PC-9 (cell line): ENCODE measurements at regions not wholly inside any gene's neighbourhood (a gene's known extent, or its start where the extent isn't known, plus 50 kb on each side); places are given as distances from the start of the nearest gene placed in this dataset.

ENCODE experiments used
- BruUV-seq: library from RNA; stranded (reverse); fragments of 400-500 nt; replicated peaks from 2 replicates; lab custom pipeline; 2021; lab: Mats Ljungman, UMichigan
- CTCF ChIA-PET: fragments of 300-600 bp; sonication (Branson Sonifier 250); formaldehyde crosslinking; loops from one replicate; lab custom pipeline; 2022; ENCODE audit warnings: antibody characterized with exemption; lab: Charles Lee
- POLR2A ChIA-PET: fragments of 300-600 bp; sonication (Branson Sonifier 250); formaldehyde crosslinking; loops from one replicate; lab custom pipeline; 2022; ENCODE audit warnings: antibody characterized with exemption; ENCODE audit not compliant: unreplicated experiment; lab: Charles Lee
- DNase-seq, 2 experiments: peaks; one replicate each; pipeline versions ENCODE4 v3.0.0 to v3.0.0-alpha.2; 2015 to 2022; ENCODE audit warnings: mixed read lengths in 1 of 2
- H2AFZ ChIP-seq: fragments of 200-600 bp; sonication (generic); 2 replicates; pipeline ENCODE4 v1.8.1; 2017; ENCODE audit warnings: antibody characterized with exemption
- H3F3A ChIP-seq: fragments of 200-600 bp; sonication (generic); 2 replicates; pipeline ENCODE4 v1.8.1; 2017; ENCODE audit warnings: antibody characterized with exemption, mild to moderate bottlenecking, low read depth; ENCODE audit not compliant: insufficient read depth
- H3K27ac ChIP-seq: fragments of 200-600 bp; sonication (generic); 2 replicates; pipeline ENCODE4 v1.6.1; 2016; ENCODE audit warnings: mixed run types
- H3K27me3 ChIP-seq: fragments of 200-600 bp; sonication (generic); 2 replicates; pipeline ENCODE4 v1.6.1; 2016; ENCODE audit warnings: low read depth, mixed run types; ENCODE audit not compliant: insufficient read depth
- H3K36me3 ChIP-seq: fragments of 200-600 bp; sonication (generic); 2 replicates; pipeline ENCODE4 v1.6.1; 2016; ENCODE audit warnings: low read depth, mixed run types
- H3K4me1 ChIP-seq: fragments of 200-600 bp; sonication (generic); replicated peaks from 2 replicates; pipeline ENCODE4 v1.6.1; 2016; ENCODE audit warnings: mixed run types; ENCODE audit not compliant: insufficient read depth
- H3K4me2 ChIP-seq: fragments of 200-600 bp; sonication (generic); 2 replicates; pipeline ENCODE4 v1.6.1; 2017; ENCODE audit warnings: mixed run types
- H3K4me3 ChIP-seq: fragments of 200-600 bp; sonication (generic); 2 replicates; pipeline ENCODE4 v1.6.1; 2016; ENCODE audit warnings: mixed run types
- H3K79me2 ChIP-seq: fragments of 200-600 bp; sonication (generic); 2 replicates; pipeline ENCODE4 v1.6.1; 2017; ENCODE audit warnings: low read depth, mixed run types
- H3K9me2 ChIP-seq: fragments of 200-600 bp; sonication (generic); 2 replicates; pipeline ENCODE4 v1.8.1; 2017; ENCODE audit warnings: mild to moderate bottlenecking; ENCODE audit not compliant: insufficient read depth
- H3K9me3 ChIP-seq: fragments of 200-600 bp; sonication (generic); 2 replicates; pipeline ENCODE4 v1.8.1; 2016; ENCODE audit warnings: low read depth; ENCODE audit not compliant: insufficient read depth
- H4K20me1 ChIP-seq: fragments of 200-600 bp; sonication (generic); 2 replicates; pipeline ENCODE4 v1.8.1; 2017; ENCODE audit not compliant: insufficient read depth
- CTCF ChIP-seq: fragments of 200-600 bp; sonication (generic); conservative IDR thresholded peaks from 2 replicates; pipeline ENCODE4 v1.6.1; 2017; ENCODE audit warnings: mixed run types, antibody characterized with exemption, mild to moderate bottlenecking, moderate library complexity
- EZH2 ChIP-seq: fragments of 200-600 bp; sonication (generic); IDR thresholded peaks from 2 replicates; pipeline ENCODE4 v1.8.0; 2017; ENCODE audit warnings: antibody characterized with exemption, low read depth
- intact Hi-C: fragments of 100-400 bp; cut with micrococcal nuclease; formaldehyde crosslinking; loops from one replicate; pipeline ENCODE4 v1.10.0; 2022; ENCODE audit not compliant: unreplicated experiment

DNA sequence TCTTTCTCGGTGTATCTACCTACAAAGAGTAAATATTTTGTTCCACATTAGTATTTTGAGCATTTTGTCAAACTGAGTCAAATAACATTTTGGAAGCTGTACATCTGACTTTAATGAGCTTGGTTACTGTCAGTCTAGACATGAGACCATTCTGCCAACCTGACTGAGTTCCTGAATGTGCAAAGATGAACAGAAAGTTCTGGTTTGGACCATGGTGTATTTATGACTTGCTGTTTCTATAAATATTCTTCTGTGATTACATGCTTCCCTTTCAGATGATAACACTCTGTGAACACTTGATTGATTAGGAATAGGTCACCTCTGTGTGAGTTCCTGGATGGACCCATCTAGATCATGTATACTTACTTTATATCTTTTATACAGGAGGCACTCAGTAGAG, 827.8 kb downstream of the VRK1 start:
- Histone ChIP-seq H3K36me3 (no peaks in the 10 kb centered on the region), H3K9me3 (no peaks in the 10 kb centered on the region), H3K9me2 (no peaks in the 10 kb centered on the region), H4K20me1 (no peaks in the 10 kb centered on the region), H3K4me1 (no peaks in the 10 kb centered on the region), H3F3A (no peaks in the 10 kb centered on the region), H3K4me2 (no peak overlapping the region), H3K4me3 (no peak overlapping the region), H3K27me3 (no peaks in the 10 kb centered on the region), H2AFZ (no peak overlapping the region), H3K27ac (no peak overlapping the region), H3K79me2 (no peaks in the 10 kb centered on the region)
- no peak for DNase-seq
- ChIA-PET POLR2A (no interaction called here), CTCF (no interaction called here)
- BruUV-seq, result no TSS peak
- intact Hi-C loops, result no loop called here
- TF ChIP-seq EZH2, result no peak
- no peak for TF ChIP-seq CTCF

- TF ChIP-seq CTCF (no peak), EZH2 (no peak)
- H3K36me3 ChIP-seq, result no peaks in the 10 kb centered on the region
- H2AFZ ChIP-seq, result no peak overlapping the region
- H3F3A ChIP-seq, result no peaks in the 10 kb centered on the region
- H3K9me2 ChIP-seq, result no peaks in the 10 kb centered on the region
- DNase-seq, result no peak
- ChIA-PET CTCF (no interaction called here), POLR2A (no interaction called here)
- no peaks in the 10 kb centered on the region for H3K4me1 ChIP-seq
- no peaks in the 10 kb centered on the region for H3K9me3 ChIP-seq
- H4K20me1 ChIP-seq, result no peaks in the 10 kb centered on the region
- no TSS peak for BruUV-seq
- intact Hi-C loops, result no loop called here
- no peaks in the 10 kb centered on the region for H3K79me2 ChIP-seq
- H3K27me3 ChIP-seq, result no peaks in the 10 kb centered on the region
- H3K27ac ChIP-seq, result no peak overlapping the region
- H3K4me2 ChIP-seq, result no peak overlapping the region
- H3K4me3 ChIP-seq, result no peak overlapping the region
Observed at GRCh38 chr14:97625477-97625876, 828.3 kb downstream of the VRK1 start.

DNA sequence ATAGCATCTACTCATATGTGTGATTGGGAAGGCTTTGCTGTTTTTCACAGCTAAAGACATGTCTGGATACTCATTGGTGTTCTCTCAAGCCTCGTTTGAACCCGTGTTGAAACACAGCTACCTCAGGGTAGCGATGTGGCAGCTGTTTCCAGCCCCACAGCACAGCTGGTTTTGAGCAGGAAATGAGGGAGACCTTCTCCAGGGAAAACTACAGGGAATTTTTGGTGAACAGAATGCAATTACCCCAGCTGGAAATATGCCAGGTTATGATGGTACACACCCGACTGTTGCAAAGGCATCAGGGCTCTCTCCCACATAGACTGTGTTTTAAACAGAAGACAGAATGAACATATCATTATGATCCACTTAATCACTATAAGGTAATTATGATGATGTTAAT, 828.9 kb downstream of the VRK1 start:
- intact Hi-C loops, result no loop called here
- no peaks in the 10 kb centered on the region for H3K4me1 ChIP-seq
- H3K79me2 ChIP-seq, result no peaks in the 10 kb centered on the region
- CTCF ChIA-PET, result no interaction called here
- no peak overlapping the region for H3K27ac ChIP-seq
- no peak overlapping the region for H2AFZ ChIP-seq
- no TSS peak for BruUV-seq
- POLR2A ChIA-PET, result no interaction called here
- H3K4me3 ChIP-seq, result no peak overlapping the region
- no peaks in the 10 kb centered on the region for H3K27me3 ChIP-seq
- no peak overlapping the region for H3K4me2 ChIP-seq
- no peaks in the 10 kb centered on the region for H3K9me3 ChIP-seq
- TF ChIP-seq CTCF, result no peak
- TF ChIP-seq EZH2, result no peak
- H4K20me1 ChIP-seq, result no peaks in the 10 kb centered on the region
- no peaks in the 10 kb centered on the region for H3K36me3 ChIP-seq
- H3K9me2 ChIP-seq, result no peaks in the 10 kb centered on the region
- H3F3A ChIP-seq, result no peaks in the 10 kb centered on the region
- DNase-seq, result no peak
